Right lobe of liver (tissue), 6 donors: ENCODE measurements at regions not wholly inside any gene's neighbourhood (a gene's known extent, or its start where the extent isn't known, plus 50 kb on each side); places are given as distances from the start of the nearest gene placed in this dataset.
A peak's percentile ranks its signal among the peaks of the same experiment; 100 is the strongest.

Source experiments
- ATAC-seq, 4 donors: fragments of 200-7000 bp; cut with Tn5 transposase; one replicate each; pipeline ENCODE4 v1.9.1; 2020; ENCODE audit warnings: mild to moderate bottlenecking in 4 of 4, moderate library complexity in 4 of 4
- DNase-seq, 3 donors: peaks; one replicate each; pipeline ENCODE4 v3.0.0-alpha.2; 2020
- H3K27ac ChIP-seq, 3 donors: fragments of 200-600 bp; one replicate each; pipeline ENCODE4 v1.8.0; 2022
- H3K27me3 ChIP-seq, 2 donors: fragments of 200-600 bp; one replicate each; pipeline ENCODE4 v1.8.0; 2022
- H3K36me3 ChIP-seq, 4 donors: fragments of 200-600 bp; sonication (generic) in 1 of 4; one replicate each; pipeline versions ENCODE4 v1.5.1 to v1.8.0; 2017 to 2022; ENCODE audit warnings: control low read depth in 1 of 4
- H3K4me1 ChIP-seq, 4 donors: fragments of 200-600 bp; sonication (generic) in 1 of 4; one replicate each; pipeline versions ENCODE4 v1.5.1 to v1.8.0; 2017 to 2022; ENCODE audit warnings: control low read depth in 1 of 4
- H3K4me3 ChIP-seq, 3 donors: fragments of 200-600 bp; one replicate each; pipeline ENCODE4 v1.8.0; 2022
- H3K9me3 ChIP-seq, 4 donors: fragments of 200-600 bp; sonication (generic) in 1 of 4; one replicate each; pipeline versions ENCODE4 v1.5.1 to v1.8.0; 2017 to 2022; ENCODE audit warnings: control low read depth in 1 of 4
- CTCF ChIP-seq, 4 donors: fragments of 200-600 bp in 3 of 4; fragments of 450-650 bp in 1 of 4; IDR thresholded peaks; one replicate each; pipeline versions ENCODE4 v1.5.1 to v1.8.0; 2016 to 2022; ENCODE audit warnings: antibody characterized with exemption in 4 of 4, mild to moderate bottlenecking in 2 of 4
- POLR2A ChIP-seq: fragments of 450-650 bp; IDR thresholded peaks from one replicate; pipeline ENCODE4 v1.6.1; 2017; ENCODE audit warnings: antibody characterized with exemption, mild to moderate bottlenecking
- WGBS: methylation state at CpG from one replicate; pipeline ENCODE4 v1.1.6; 2018; ENCODE audit warnings: low coverage, low lambda C conversion rate; ENCODE audit not compliant: insufficient coverage; ENCODE audit errors: missing lambda C conversion rate; 5-methylcytosine and 5-hydroxymethylcytosine counted together
- intact Hi-C, 2 donors: fragments of 100-400 bp; cut with DNase I; formaldehyde crosslinking; loops; one replicate each; pipeline versions ENCODE4 v1.11.2 to v1.14.1; 2022
- donor health status: DM: no; HTN: yes; CAD: no.
- donor health status: DM: no; HTN: no; CAD: no.
- donor health status: DM: no; HTN: no; CAD: no.
- donor health status: DM: no; HTN: yes; CAD: no.
- donor health status: DM: no; HTN: yes; CAD: no.

GRCh38 chr9:19925674-19926503 lies 137.1 kb upstream of the SLC24A2 start:
- peak; percentile 98 to 99 (median 98) for ATAC-seq
- H3K27ac ChIP-seq = no peak overlapping the region
- under 1% methylated on average over 20 of the region's 20 CpGs for WGBS
- peak; percentile 95 to 97 (median 96) for TF ChIP-seq CTCF (IDR thresholded peaks at IDR 0.05)
- TF ChIP-seq POLR2A = no peak
- DNase-seq = peak; percentile 59 to 68 (median 66)
- intact Hi-C loops = loop anchor here in 1 of 2 donors (10.0 kb wide), 2 partner anchors 1019 to 1179 kb away; no protein-coding TSS in a partner anchor
- no peaks in the 10 kb centered on the region for H3K36me3 ChIP-seq
- H3K4me1 ChIP-seq = peaks cover 0 to 3% (median 0%) of the 10 kb centered on the region in 4 donors
- H3K4me3 ChIP-seq = peak overlapping the region in 1 of 3 donors; percentile 32
- no peaks in the 10 kb centered on the region for H3K27me3 ChIP-seq
- H3K9me3 ChIP-seq = no peaks in the 10 kb centered on the region

GRCh38 chr9:19924080-19924479 lies 135.2 kb upstream of the SLC24A2 start:
- DNase-seq = no peak
- Histone ChIP-seq H3K4me1 (peaks cover 0 to 3% (median 0%) of the 10 kb centered on the region in 4 donors), H3K36me3 (no peaks in the 10 kb centered on the region), H3K4me3 (no peak overlapping the region), H3K27ac (no peak overlapping the region), H3K9me3 (no peaks in the 10 kb centered on the region), H3K27me3 (no peaks in the 10 kb centered on the region)
- intact Hi-C loops = loop anchor here in 1 of 2 donors (10.0 kb wide), 2 partner anchors 1021 to 1181 kb away; no protein-coding TSS in a partner anchor
- ATAC-seq = no peak
- TF ChIP-seq POLR2A (no peak), CTCF (IDR thresholded peaks at IDR 0.05) (no peak)
- WGBS = 37% methylated on average over 2 of the region's 2 CpGs

DNA sequence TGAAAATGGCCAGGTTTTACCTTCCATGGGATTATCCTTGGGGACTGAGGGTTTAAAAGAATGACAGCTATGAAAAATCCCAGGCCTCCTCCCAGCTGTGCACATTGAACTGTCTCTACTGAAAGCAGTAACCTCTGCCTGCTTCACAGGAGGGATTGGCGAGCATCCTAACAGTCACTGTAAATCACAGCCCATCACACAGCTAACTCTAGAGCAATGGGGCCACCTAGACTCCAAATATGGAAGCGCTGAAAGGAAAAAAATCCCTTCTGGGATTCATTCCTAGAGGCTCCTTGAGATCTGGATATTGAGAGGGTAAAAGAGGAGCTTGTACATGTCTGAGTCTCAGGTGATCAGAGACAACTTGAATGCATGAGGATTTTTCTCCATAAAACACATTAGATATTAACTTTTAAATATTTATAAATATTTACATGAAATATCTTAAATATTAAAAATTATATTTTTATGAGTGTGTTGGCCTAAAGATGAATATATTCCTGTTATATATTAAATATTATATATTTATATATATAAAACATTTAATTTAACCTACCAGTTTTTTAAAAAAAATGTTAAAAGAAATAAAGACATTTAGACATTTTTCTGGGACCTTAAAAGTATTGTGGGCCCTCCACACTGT lies 133.8 kb upstream of the SLC24A2 start:
- DNase-seq = no peak
- Histone ChIP-seq H3K27me3 (no peaks in the 10 kb centered on the region), H3K36me3 (no peaks in the 10 kb centered on the region), H3K9me3 (no peaks in the 10 kb centered on the region), H3K4me1 (peaks cover 0 to 3% (median 0%) of the 10 kb centered on the region in 4 donors), H3K4me3 (no peak overlapping the region), H3K27ac (no peak overlapping the region)
- 28% methylated on average over 2 of the region's 2 CpGs for WGBS
- TF ChIP-seq POLR2A (no peak), CTCF (IDR thresholded peaks at IDR 0.05) (peak in 2 of 4 donors; percentile 8 to 9)
- ATAC-seq = peak in 3 of 4 donors; percentile 29 to 45 (median 36)
- intact Hi-C loops = loop anchor here in 1 of 2 donors (10.0 kb wide), 2 partner anchors 1022 to 1182 kb away; no protein-coding TSS in a partner anchor

- 40% methylated on average over 6 of the region's 6 CpGs for WGBS
- Histone ChIP-seq H3K27me3 (no peaks in the 10 kb centered on the region), H3K4me1 (no peaks in the 10 kb centered on the region), H3K9me3 (no peaks in the 10 kb centered on the region), H3K4me3 (no peak overlapping the region), H3K36me3 (no peaks in the 10 kb centered on the region), H3K27ac (no peak overlapping the region)
- TF ChIP-seq CTCF (IDR thresholded peaks at IDR 0.05) (no peak), POLR2A (no peak)
- intact Hi-C loops = loop anchor here in 1 of 2 donors (10.0 kb wide), 2 partner anchors 1024 to 1184 kb away; no protein-coding TSS in a partner anchor
- no peak for DNase-seq
- no peak for ATAC-seq
Observed at GRCh38 chr9:19920401-19920800, 131.6 kb upstream of the SLC24A2 start.
